Stomach (tissue), 4 donors: ENCODE measurements at regions not wholly inside any gene's neighbourhood (a gene's known extent, or its start where the extent isn't known, plus 50 kb on each side); places are given as distances from the start of the nearest gene placed in this dataset.

Experiments
- CTCF ChIP-seq, 7 experiments: fragments of 450-650 bp in 4 of 7; fragments of 200-600 bp in 3 of 7; sonication (generic) in 3 of 7; IDR thresholded peaks; one replicate each; pipeline ENCODE4 v1.5.1; 2016 to 2019; ENCODE audit warnings: antibody characterized with exemption in 7 of 7, control low read depth in 2 of 7, mild to moderate bottlenecking in 1 of 7
- POLR2AphosphoS5 ChIP-seq, 3 donors: sonication (generic); formaldehyde crosslinking; IDR thresholded peaks; one replicate each; pipeline ENCODE4 v1.6.1; 2016; ENCODE audit warnings: antibody characterized with exemption in 3 of 3

GRCh38 chr13:99131410-99131809 lies 69.2 kb upstream of the UBAC2 start:
- TF ChIP-seq CTCF (IDR thresholded peaks at IDR 0.05) = no peak
- no peak for TF ChIP-seq POLR2AphosphoS5 (IDR thresholded peaks at IDR 0.05)
